ENCODE measurements at regions not wholly inside any gene's neighbourhood (a gene's known extent, or its start where the extent isn't known, plus 50 kb on each side); places are given as distances from the start of the nearest gene placed in this dataset.

DNA sequence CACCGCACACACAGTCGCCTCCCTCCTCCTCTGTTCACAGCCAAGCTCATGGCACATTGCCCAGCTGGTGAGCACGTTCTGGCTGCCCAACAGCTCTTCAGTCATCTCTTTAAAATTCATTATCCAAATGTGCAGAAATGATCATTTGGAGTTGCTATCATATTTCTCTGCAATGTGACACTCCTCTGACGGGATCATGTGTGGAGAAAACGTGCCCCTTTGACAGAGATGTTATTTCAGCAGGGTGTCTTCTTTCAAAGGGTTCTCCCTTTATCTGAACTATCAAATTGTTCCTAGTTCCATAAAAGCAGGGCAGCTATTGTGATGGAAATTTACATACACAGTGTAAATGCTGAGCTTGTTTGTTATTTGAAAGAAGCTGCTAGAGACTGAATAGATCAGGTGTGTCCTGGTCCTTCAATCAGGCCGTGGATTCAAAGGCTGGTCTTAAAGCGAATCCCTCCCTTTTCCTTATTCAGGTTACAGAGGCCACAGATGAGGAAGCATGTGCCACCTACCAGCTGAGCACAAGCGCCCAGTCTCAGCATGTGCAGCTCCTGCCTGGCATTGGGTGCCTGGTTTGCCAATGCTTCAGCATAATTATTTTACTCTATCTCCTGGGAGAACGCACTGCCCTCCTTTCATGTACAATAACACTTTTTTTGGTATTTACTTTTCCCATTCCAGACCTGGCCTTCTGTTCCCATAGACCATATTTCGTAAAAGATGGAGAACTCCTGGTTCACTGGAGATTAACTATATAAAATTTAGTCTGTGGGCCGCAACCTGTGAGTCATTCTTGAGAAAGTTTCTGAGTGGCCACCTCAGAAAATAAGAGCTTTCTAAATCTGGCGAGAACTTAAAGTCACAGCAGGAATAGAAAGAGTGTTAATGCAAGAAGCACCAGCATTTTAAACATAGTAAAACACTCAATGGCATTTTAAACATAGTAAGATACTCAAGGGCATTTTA, 433.7 kb downstream of the ENC1 start:
- peak overlapping the region in 1 of 2 experiments; percentile 17; a peak in 1 of 4 replicates for H3K4me2 ChIP-seq (ENCODE audit: insufficient read depth in 1 of 2, low read depth in 2 of 2, low read length in 2 of 2)
- FAIRE-seq: peak; percentile 55
- no peak overlapping the region; a peak in 1 of 8 replicates for H3K4me3 ChIP-seq (ENCODE audit: extremely low read depth in 1 of 4, insufficient read depth in 2 of 4, low read depth in 3 of 4, low read length in 4 of 4)

More for the DNA sequence above, 433.7 kb downstream of the ENC1 start:
- Histone ChIP-seq H3K23ac (ENCODE audit: insufficient read length) (no peak overlapping the region), H4K91ac (replicated peaks; ENCODE audit: insufficient read length, low read length) (no peak overlapping the region), H3K4me1 (replicated peaks in 1 of 4; ENCODE audit: control insufficient read depth in 3 of 4, insufficient read depth in 4 of 4, low read length in 3 of 4) (peaks cover 2 to 8% (median 5%) of the 10 kb centered on the region in 4 experiments; a peak in 6 of 7 replicates), H3K23me2 (ENCODE audit: low read depth, low read length) (no peaks in the 10 kb centered on the region), H2BK120ac (replicated peaks; ENCODE audit: low read depth, low read length) (no peak overlapping the region), H3K4ac (replicated peaks; ENCODE audit: insufficient read length, low read depth, low read length) (no peak overlapping the region), H3K14ac (ENCODE audit: insufficient read length) (no peak overlapping the region), H2BK5ac (ENCODE audit: low read depth, low read length) (no peak overlapping the region), H2AFZ (ENCODE audit: low read length) (no peak overlapping the region), H4K5ac (ENCODE audit: insufficient read length, low read depth, low read length) (no peak overlapping the region), H3K36me3 (ENCODE audit: control insufficient read depth in 2 of 4, insufficient read depth in 4 of 4, low read length in 3 of 4) (no peaks in the 10 kb centered on the region), H3K9ac (replicated peaks in 1 of 4; ENCODE audit: extremely low read depth in 1 of 4, low read depth in 3 of 4, low read length in 3 of 4) (no peak overlapping the region), H2BK15ac (ENCODE audit: low read length) (no peak overlapping the region), H3K79me2 (ENCODE audit: control insufficient read depth in 1 of 2, insufficient read depth in 2 of 2, low read length in 2 of 2) (no peaks in the 10 kb centered on the region), H3K79me1 (ENCODE audit: low read depth, low read length) (no peaks in the 10 kb centered on the region), H4K8ac (ENCODE audit: extremely low read depth, insufficient read depth, low read length) (no peak overlapping the region), H2AK5ac (ENCODE audit: low read depth, low read length) (no peak overlapping the region), H4K20me1 (replicated peaks in 1 of 2; ENCODE audit: control insufficient read depth in 1 of 2, insufficient read depth in 2 of 2, low read length in 2 of 2) (no peaks in the 10 kb centered on the region), H3K56ac (replicated peaks; ENCODE audit: insufficient read length, low read depth, low read length) (no peak overlapping the region), H3K18ac (ENCODE audit: extremely low read depth, low read length) (no peak overlapping the region; the same call in 1 of the 2 replicates), H2BK12ac (ENCODE audit: low read depth, low read length) (no peak overlapping the region), H2BK20ac (ENCODE audit: low read length) (no peak overlapping the region), H3K9me3 (ENCODE audit: insufficient read depth in 2 of 2, low read depth in 1 of 2, low read length in 1 of 2) (no peaks in the 10 kb centered on the region), H3K27ac (ENCODE audit: low read depth, low read length) (no peak overlapping the region), H3K27me3 (replicated peaks in 1 of 4; ENCODE audit: control insufficient read depth in 3 of 4, extremely low read depth in 1 of 4, insufficient read depth in 3 of 4, low read length in 3 of 4) (no peaks in the 10 kb centered on the region; a peak in 1 of 7 replicates)
- 66% methylated on average over 12 of the region's 12 CpGs; no CpG with 5 or more reads in 1 of the 2 experiments for WGBS, 2 experiments (ENCODE audit: extremely low coverage in 1 of 2, insufficient coverage in 1 of 2, insufficient read length in 1 of 2, insufficient replicate concordance in 2 of 2, low coverage in 1 of 2, low lambda C conversion rate in 2 of 2, missing lambda C conversion rate in 1 of 2)
- TF ChIP-seq, protein P1, sequence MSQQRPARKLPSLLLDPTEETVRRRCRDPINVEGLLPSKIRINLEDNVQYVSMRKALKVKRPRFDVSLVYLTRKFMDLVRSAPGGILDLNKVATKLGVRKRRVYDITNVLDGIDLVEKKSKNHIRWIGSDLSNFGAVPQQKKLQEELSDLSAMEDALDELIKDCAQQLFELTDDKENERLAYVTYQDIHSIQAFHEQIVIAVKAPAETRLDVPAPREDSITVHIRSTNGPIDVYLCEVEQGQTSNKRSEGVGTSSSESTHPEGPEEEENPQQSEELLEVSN (IDR thresholded peaks at IDR 0.05): peak; percentile 85
- TF ChIP-seq, protein P2, sequence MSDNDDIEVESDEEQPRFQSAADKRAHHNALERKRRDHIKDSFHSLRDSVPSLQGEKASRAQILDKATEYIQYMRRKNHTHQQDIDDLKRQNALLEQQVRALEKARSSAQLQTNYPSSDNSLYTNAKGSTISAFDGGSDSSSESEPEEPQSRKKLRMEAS (IDR thresholded peaks at IDR 0.05): peak; percentile 78
- TF ChIP-seq POLR2A (IDR thresholded peaks at IDR 0.05; ENCODE audit: control extremely low read depth in 1 of 2, low read depth in 2 of 2, low read length in 2 of 2): no peak
- TF ChIP-seq SUZ12 (IDR thresholded peaks at IDR 0.05; ENCODE audit: low read length): no peak
- ChIA-PET POLR2A (ENCODE audit: partially characterized antibody) (no interaction called here), CTCF (ENCODE audit: partially characterized antibody) (interaction anchor here (1.0 to 1.5 kb wide), 3 partner anchors 151 to 435 kb away, joined by 3 to 6 read pairs (median 5); no protein-coding TSS in a partner anchor)
- peak in 1 of 2 experiments; percentile 3 for DNase-seq (ENCODE audit: low read depth in 1 of 2, low spot score in 2 of 2)
